HG03520 (cell line): ENCODE measurements at regions not wholly inside any gene's neighbourhood (a gene's known extent, or its start where the extent isn't known, plus 50 kb on each side); places are given as distances from the start of the nearest gene placed in this dataset.

ENCODE experiments used
- ATAC-seq: cut with Tn5 transposase; IDR thresholded peaks from one replicate; pipeline ENCODE4 v1.9.1; 2021; ENCODE audit warnings: mild to moderate bottlenecking, moderate library complexity; ENCODE audit not compliant: unreplicated experiment

DNA sequence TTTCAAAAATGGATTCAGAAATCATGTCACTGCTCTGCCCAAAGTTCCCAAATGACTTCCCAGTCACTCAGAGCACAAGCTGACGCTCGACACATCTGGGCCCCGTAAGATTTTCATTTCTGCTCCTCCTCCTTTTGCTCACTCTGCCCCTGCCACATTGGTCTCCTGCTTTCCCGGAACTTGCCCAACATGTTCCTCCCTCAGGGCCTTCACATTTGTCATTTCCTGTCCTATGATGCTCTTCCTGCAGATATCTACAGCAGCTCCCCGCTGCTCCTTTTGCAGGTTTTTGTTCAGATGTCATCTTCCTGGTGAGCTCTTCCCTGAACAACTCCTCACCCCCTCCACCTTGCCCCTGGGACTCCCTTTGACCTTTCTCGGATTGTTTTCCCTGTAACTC lies 58.5 kb upstream of the IVNS1ABP start:
- ATAC-seq: no peak

GRCh38 chr1:185373813-185374529 lies 56.9 kb upstream of the IVNS1ABP start:
- no peak for ATAC-seq

DNA sequence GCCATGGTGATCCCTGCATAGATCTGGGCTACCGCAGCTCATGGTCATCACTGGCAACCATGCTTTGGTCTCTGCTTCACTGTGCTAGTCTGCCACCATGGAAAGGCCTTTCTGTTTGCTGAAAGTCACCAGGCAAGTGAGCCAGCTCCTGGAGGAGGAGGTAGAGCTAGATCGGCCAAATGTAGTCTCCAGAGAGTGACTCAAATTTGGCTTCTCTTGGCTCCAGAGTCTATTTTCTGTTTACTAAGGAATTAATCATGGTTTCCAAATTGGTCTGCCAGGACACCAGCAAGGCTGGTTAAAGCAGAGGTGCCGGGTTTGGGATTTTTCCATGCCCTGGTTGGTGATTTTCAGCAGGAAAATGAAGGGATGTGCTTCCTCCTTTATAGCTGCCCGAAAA lies 52.7 kb upstream of the IVNS1ABP start:
- ATAC-seq: no peak

GRCh38 chr1:185368913-185369491 lies 52.0 kb upstream of the IVNS1ABP start:
- no peak for ATAC-seq

DNA sequence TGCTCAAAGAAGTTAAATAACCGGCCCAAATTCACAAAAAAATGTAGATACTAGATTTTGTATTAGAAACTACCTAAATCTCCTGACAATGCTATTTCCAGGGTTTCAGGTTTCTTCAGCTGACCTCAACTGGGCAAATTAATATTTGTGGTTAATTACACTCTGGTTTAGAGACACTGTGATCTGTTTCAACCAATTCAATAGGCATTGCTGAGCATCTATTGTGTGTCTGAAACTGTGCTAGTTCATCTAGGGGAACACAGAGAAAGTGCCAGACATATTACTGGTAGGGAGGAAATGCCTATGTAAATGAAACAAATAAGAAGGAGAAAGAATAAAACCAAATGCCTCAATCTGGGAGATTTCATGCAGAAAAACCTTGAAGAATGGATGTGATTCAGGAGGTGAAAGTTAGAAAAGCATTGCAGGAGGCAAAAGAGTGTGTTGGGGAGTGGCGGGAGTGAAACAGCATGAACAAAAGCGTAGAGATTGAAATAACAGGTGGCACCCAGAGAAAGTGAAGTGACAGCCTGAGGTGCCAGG lies 51.3 kb upstream of the IVNS1ABP start:
- no peak for ATAC-seq

- no peak for ATAC-seq
Observed at GRCh38 chr1:185367218-185367617, 50.2 kb upstream of the IVNS1ABP start.
